Endothelial cell of umbilical vein (primary cell): ENCODE measurements at regions not wholly inside any gene's neighbourhood (a gene's known extent, or its start where the extent isn't known, plus 50 kb on each side); places are given as distances from the start of the nearest gene placed in this dataset.

Experiments used
- BruUV-seq: library from RNA; stranded (reverse); fragments of 400-500 nt; replicated peaks from 2 replicates; lab custom pipeline; 2021; lab: Mats Ljungman, UMichigan
- CTCF ChIA-PET: fragments of 300-600, 350-600 bp; sonication (Branson Sonifier 250); formaldehyde crosslinking; loops from one replicate; lab custom pipeline; 2021; ENCODE audit warnings: antibody characterized with exemption, inconsistent platforms; lab: Charles Lee
- POLR2A ChIA-PET: fragments of 300-600, 350-600 bp; sonication (Branson Sonifier 250); formaldehyde crosslinking; loops from one replicate; lab custom pipeline; 2021; ENCODE audit warnings: antibody characterized with exemption, inconsistent platforms; lab: Charles Lee
- DNase-seq: peaks from one replicate; pipeline ENCODE4 v3.0.0-alpha.2; 2011; ENCODE audit warnings: low read depth, low spot score
- FAIRE-seq: peaks from 2 replicates; lab custom pipeline; 2011; peaks lifted over from hg19 to GRCh38; lab: Jason Lieb, UNC
- H2AFZ ChIP-seq: 2 replicates; pipeline ENCODE4 v1.6.0; 2012; ENCODE audit warnings: low read depth, low read length, control low read depth, inconsistent platforms
- H3K27ac ChIP-seq: 2 replicates; pipeline ENCODE4 v1.5.1; 2011; ENCODE audit warnings: low read depth, mild to moderate bottlenecking, control low read depth, low read length, moderate library complexity; ENCODE audit not compliant: insufficient read depth
- H3K27me3 ChIP-seq, 2 experiments: 2 replicates each; pipeline versions ENCODE4 v1.6.0 to v1.6.1; 2011; ENCODE audit warnings: low read length in 2 of 2, mixed read lengths in 1 of 2; ENCODE audit not compliant: control insufficient read depth in 2 of 2, insufficient read depth in 2 of 2
- H3K36me3 ChIP-seq, 2 experiments: 2 replicates in 1 of 2; 3 replicates in 1 of 2; pipeline ENCODE4 v1.5.1; 2011; ENCODE audit warnings: low read length in 2 of 2, mild to moderate bottlenecking in 1 of 2, moderate library complexity in 1 of 2; ENCODE audit not compliant: control insufficient read depth in 2 of 2, insufficient read depth in 2 of 2; ENCODE audit errors: extremely low read depth in 1 of 2
- H3K4me1 ChIP-seq: 3 replicates; pipeline ENCODE4 v1.5.1; 2011; ENCODE audit warnings: mild to moderate bottlenecking, low read length; ENCODE audit not compliant: control insufficient read depth, insufficient read depth; ENCODE audit errors: extremely low read depth
- H3K4me2 ChIP-seq: 2 replicates; pipeline ENCODE4 v1.6.1; 2011; ENCODE audit warnings: low read length, control low read depth, mixed read lengths; ENCODE audit not compliant: insufficient read depth
- H3K4me3 ChIP-seq, 3 experiments: fragments of 200-600 bp in 1 of 3; sonication (generic), shearing (Covaris generic) in 1 of 3; replicated peaks in 1 of 3; 2 replicates each; pipeline ENCODE4 v1.5.1; 2011 to 2016; ENCODE audit warnings: control low read depth in 3 of 3, low read length in 3 of 3, mild to moderate bottlenecking in 2 of 3, inconsistent platforms in 1 of 3, low read depth in 1 of 3, moderate library complexity in 1 of 3; ENCODE audit not compliant: insufficient read depth in 1 of 3
- H3K79me2 ChIP-seq: 2 replicates; pipeline ENCODE4 v1.6.0; 2012; ENCODE audit warnings: low read length, inconsistent platforms; ENCODE audit not compliant: control insufficient read depth, insufficient read depth
- H3K9ac ChIP-seq: replicated peaks from 2 replicates; pipeline ENCODE3; 2011; ENCODE audit warnings: low read length, control low read depth; ENCODE audit not compliant: insufficient read depth; ENCODE audit errors: extremely low read depth
- H3K9me1 ChIP-seq: replicated peaks from 3 replicates; pipeline ENCODE4 v1.6.0; 2011; ENCODE audit warnings: mild to moderate bottlenecking, low read length; ENCODE audit not compliant: control insufficient read depth, insufficient read depth; ENCODE audit errors: extremely low read depth
- H3K9me3 ChIP-seq: replicated peaks from 2 replicates; pipeline ENCODE4 v1.5.1; 2012; ENCODE audit warnings: low read length, inconsistent platforms; ENCODE audit not compliant: control insufficient read depth, insufficient read depth
- H4K20me1 ChIP-seq: replicated peaks from 2 replicates; pipeline ENCODE3; 2011; ENCODE audit warnings: mild to moderate bottlenecking, low read length; ENCODE audit not compliant: control insufficient read depth, insufficient read depth; ENCODE audit errors: extremely low read depth
- CTCF ChIP-seq, 2 donors: IDR thresholded peaks; 1 replicate in 1 of 2; 2 replicates in 1 of 2; pipeline ENCODE4 v1.5.1; 2011; ENCODE audit warnings: low read length in 2 of 2, mild to moderate bottlenecking in 2 of 2, moderate library complexity in 2 of 2, control low read depth in 1 of 2, inconsistent platforms in 1 of 2, low read depth in 1 of 2; ENCODE audit not compliant: insufficient read depth in 1 of 2; ENCODE audit errors: extremely low read depth in 1 of 2
- EZH2 ChIP-seq: IDR thresholded peaks from 2 replicates; pipeline ENCODE4 v1.6.1; 2012; ENCODE audit warnings: borderline replicate concordance, low read depth, mild to moderate bottlenecking, moderate library complexity, low read length, inconsistent platforms; ENCODE audit not compliant: severe bottlenecking
- FOS ChIP-seq: IDR thresholded peaks from 2 replicates; pipeline ENCODE4 v1.6.1; 2011; ENCODE audit warnings: mild to moderate bottlenecking, low read length, moderate library complexity, borderline replicate concordance; ENCODE audit not compliant: insufficient read depth
- GATA2 ChIP-seq: IDR thresholded peaks from 2 replicates; pipeline ENCODE4 v1.7.0; 2011; ENCODE audit warnings: low read depth, mild to moderate bottlenecking, moderate library complexity, mixed read lengths, low read length; ENCODE audit not compliant: insufficient read length, insufficient read depth
- JUN ChIP-seq: IDR thresholded peaks from 2 replicates; pipeline ENCODE4 v1.6.1; 2011; ENCODE audit warnings: borderline replicate concordance, low read depth; ENCODE audit not compliant: insufficient read length, insufficient read depth
- MAX ChIP-seq: IDR thresholded peaks from 2 replicates; pipeline ENCODE4 v1.6.1; 2011; ENCODE audit not compliant: insufficient read depth, insufficient read length
- MYC ChIP-seq: IDR thresholded peaks from one replicate; pipeline ENCODE4 v1.6.1; 2011; ENCODE audit warnings: mild to moderate bottlenecking, low read depth, low read length
- POLR2A ChIP-seq: IDR thresholded peaks from 2 replicates; pipeline ENCODE4 v1.6.1; 2012; ENCODE audit warnings: low read depth, mild to moderate bottlenecking, control low read depth, low read length
- POLR2AphosphoS5 ChIP-seq: IDR thresholded peaks from 2 replicates; pipeline ENCODE4 v1.6.1; 2012; ENCODE audit warnings: low read depth, mild to moderate bottlenecking, control low read depth, low read length, moderate library complexity; ENCODE audit not compliant: insufficient read depth
- dilution Hi-C: fragments of 300-500 bp; cut with MboI; formaldehyde crosslinking; loops from one replicate; pipeline ENCODE4 v1.15.0; 2019; ENCODE audit warnings: low sequenced_read_pairs; ENCODE audit not compliant: extremely low pct_ligation_motif_present
- intact Hi-C: fragments of 100-400 bp; cut with micrococcal nuclease; formaldehyde crosslinking; loops from one replicate; pipeline ENCODE4 v1.10.0; 2022

DNA sequence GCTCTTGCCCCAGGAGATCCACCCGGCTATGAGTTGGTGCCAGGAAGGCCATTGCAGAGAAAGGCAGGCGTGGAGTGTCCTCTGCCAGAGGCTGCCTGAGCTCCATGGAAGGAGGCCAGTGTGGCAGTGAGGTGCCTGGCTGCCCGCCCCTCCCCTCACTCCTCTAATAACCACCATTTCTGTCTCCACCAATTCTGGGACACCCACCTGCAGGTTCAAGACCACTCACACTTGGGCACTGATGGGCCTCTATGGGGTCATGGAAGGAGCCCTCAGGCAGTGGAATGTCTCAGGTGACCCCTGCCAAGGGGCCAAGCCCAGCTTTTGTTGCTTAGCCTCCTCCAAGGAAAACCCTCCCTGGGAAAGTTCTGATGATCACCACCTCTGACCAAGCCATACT is 731.6 kb downstream of the MATN1 start:
- intact Hi-C loops: no loop called here
- H3K4me3 ChIP-seq: no peak overlapping the region
- H3K9me3 ChIP-seq: no peaks in the 10 kb centered on the region
- no peak overlapping the region for H3K9ac ChIP-seq
- no peaks in the 10 kb centered on the region for H3K4me1 ChIP-seq
- no peak overlapping the region for H3K27ac ChIP-seq
- ChIA-PET CTCF (no interaction called here), POLR2A (no interaction called here)
- H3K36me3 ChIP-seq: no peaks in the 10 kb centered on the region
- no TSS peak for BruUV-seq
- TF ChIP-seq MAX: no peak
- TF ChIP-seq POLR2A: no peak
- no peak for DNase-seq
- no peaks in the 10 kb centered on the region for H4K20me1 ChIP-seq
- no peak for FAIRE-seq
- H3K79me2 ChIP-seq: no peaks in the 10 kb centered on the region
- no peak overlapping the region for H2AFZ ChIP-seq
- H3K9me1 ChIP-seq: no peaks in the 10 kb centered on the region
- dilution Hi-C loops: no loop called here
- H3K27me3 ChIP-seq: no peaks in the 10 kb centered on the region
- H3K4me2 ChIP-seq: no peak overlapping the region

- no peak for DNase-seq
- dilution Hi-C loops (no loop called here), intact Hi-C loops (no loop called here)
- Histone ChIP-seq H4K20me1 (no peaks in the 10 kb centered on the region), H3K9ac (no peak overlapping the region), H3K4me2 (no peak overlapping the region), H2AFZ (no peak overlapping the region), H3K9me3 (no peaks in the 10 kb centered on the region), H3K79me2 (no peaks in the 10 kb centered on the region), H3K9me1 (no peaks in the 10 kb centered on the region), H3K4me3 (no peak overlapping the region), H3K27ac (no peak overlapping the region), H3K4me1 (no peaks in the 10 kb centered on the region), H3K36me3 (no peaks in the 10 kb centered on the region), H3K27me3 (no peaks in the 10 kb centered on the region)
- TF ChIP-seq GATA2 (no peak), JUN (no peak), MAX (no peak), EZH2 (no peak), POLR2A (no peak), FOS (no peak), CTCF (IDR thresholded peaks at IDR 0.05; ENCODE audit: extremely low read depth in 1 of 2, insufficient read depth in 1 of 2, low read depth in 1 of 2, low read length in 2 of 2) (no peak), POLR2AphosphoS5 (no peak), MYC (no peak)
- no peak for FAIRE-seq
- ChIA-PET POLR2A (no interaction called here), CTCF (no interaction called here)
- BruUV-seq: no TSS peak
These were observed 732.4 kb downstream of the MATN1 start for GRCh38 chr1:29991025-29991424.
